ENCODE measurements at regions not wholly inside any gene's neighbourhood (a gene's known extent, or its start where the extent isn't known, plus 50 kb on each side); places are given as distances from the start of the nearest gene placed in this dataset.

GRCh38 chr2:203645831-203646230, 60.6 kb upstream of the CD28 start:
- ChIA-PET CTCF (no interaction called here), POLR2A (no interaction called here)
- H3K27ac ChIP-seq (ENCODE audit: insufficient read depth in 1 of 2, low read depth in 1 of 2, low read length in 2 of 2, poor library complexity in 1 of 2, severe bottlenecking in 2 of 2), result no peak overlapping the region
- H3K4me3 ChIP-seq (ENCODE audit: control insufficient read depth in 1 of 7, extremely low read depth in 1 of 7, insufficient read depth in 4 of 7, low read depth in 2 of 7, low read length in 6 of 7), result no peak overlapping the region
- peaks cover 8 to 22% (median 15%) of the 10 kb centered on the region in 4 experiments for H3K4me1 ChIP-seq (ENCODE audit: control extremely low read depth in 1 of 4, control insufficient read depth in 4 of 4, insufficient read depth in 4 of 4, low read length in 3 of 4)
- DNase-seq, result peak in 2 of 3 donors; percentile 52 to 63
- peaks cover 0 to 6% (median 0%) of the 10 kb centered on the region in 5 experiments for H3K9me3 ChIP-seq (ENCODE audit: control extremely low read depth in 1 of 5, control insufficient read depth in 4 of 5, insufficient read depth in 2 of 5, low read depth in 1 of 5, low read length in 4 of 5)
- H3K36me3 ChIP-seq (ENCODE audit: control insufficient read depth in 4 of 4, insufficient read depth in 4 of 4, low read length in 3 of 4), result no peaks in the 10 kb centered on the region
- H3K27me3 ChIP-seq (replicated peaks in 2 of 5; ENCODE audit: control insufficient read depth in 4 of 5, insufficient read depth in 5 of 5, low read length in 4 of 5), result no peaks in the 10 kb centered on the region
- WGBS (ENCODE audit: insufficient coverage), result 33% methylated on average over 1 of the region's 1 CpG

DNA sequence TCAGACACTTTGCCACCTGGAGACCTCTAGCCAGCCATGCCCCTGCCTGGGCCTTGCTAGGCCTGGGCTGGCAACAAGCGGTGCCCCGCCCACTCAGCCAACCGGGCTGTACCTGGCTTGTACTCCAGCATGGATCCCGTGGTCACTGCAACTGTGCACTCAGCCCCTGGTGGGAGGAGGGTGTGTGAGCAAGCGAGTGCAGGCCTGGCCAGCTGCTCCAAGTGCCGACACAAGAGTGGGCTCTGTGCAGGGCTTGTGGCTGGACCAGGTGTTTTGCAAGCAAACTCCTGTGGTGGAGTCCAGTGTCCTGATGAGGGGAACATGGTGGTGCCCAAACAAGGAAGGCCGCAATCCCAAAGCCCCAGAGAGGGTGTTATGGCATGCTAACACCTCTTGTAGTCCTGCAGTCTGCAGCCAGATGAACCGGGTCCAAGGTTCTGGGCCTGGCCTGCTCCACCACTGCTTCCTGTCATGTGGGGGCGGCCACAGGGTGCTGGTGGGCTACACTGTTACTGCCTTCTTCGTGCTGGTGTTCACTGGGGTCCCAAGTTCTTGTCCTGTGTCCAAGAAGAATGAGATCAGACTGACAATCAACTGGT, 60.1 kb upstream of the CD28 start:
- Histone ChIP-seq H3K36me3 (ENCODE audit: control insufficient read depth in 4 of 4, insufficient read depth in 4 of 4, low read length in 3 of 4) (no peaks in the 10 kb centered on the region), H3K27ac (ENCODE audit: insufficient read depth in 1 of 2, low read depth in 1 of 2, low read length in 2 of 2, poor library complexity in 1 of 2, severe bottlenecking in 2 of 2) (no peak overlapping the region), H3K9me3 (ENCODE audit: control extremely low read depth in 1 of 5, control insufficient read depth in 4 of 5, insufficient read depth in 2 of 5, low read depth in 1 of 5, low read length in 4 of 5) (peaks cover 0 to 6% (median 0%) of the 10 kb centered on the region in 5 experiments), H3K4me3 (ENCODE audit: control insufficient read depth in 1 of 7, extremely low read depth in 1 of 7, insufficient read depth in 4 of 7, low read depth in 2 of 7, low read length in 6 of 7) (no peak overlapping the region), H3K4me1 (ENCODE audit: control extremely low read depth in 1 of 4, control insufficient read depth in 4 of 4, insufficient read depth in 4 of 4, low read length in 3 of 4) (peaks cover 8 to 27% (median 19%) of the 10 kb centered on the region in 4 experiments), H3K27me3 (replicated peaks in 2 of 5; ENCODE audit: control insufficient read depth in 4 of 5, insufficient read depth in 5 of 5, low read length in 4 of 5) (no peaks in the 10 kb centered on the region)
- WGBS (ENCODE audit: insufficient coverage), result 98% methylated on average over 10 of the region's 10 CpGs
- POLR2A ChIA-PET, result no interaction called here
- no peak for DNase-seq
- CTCF ChIA-PET, result no interaction called here

DNA sequence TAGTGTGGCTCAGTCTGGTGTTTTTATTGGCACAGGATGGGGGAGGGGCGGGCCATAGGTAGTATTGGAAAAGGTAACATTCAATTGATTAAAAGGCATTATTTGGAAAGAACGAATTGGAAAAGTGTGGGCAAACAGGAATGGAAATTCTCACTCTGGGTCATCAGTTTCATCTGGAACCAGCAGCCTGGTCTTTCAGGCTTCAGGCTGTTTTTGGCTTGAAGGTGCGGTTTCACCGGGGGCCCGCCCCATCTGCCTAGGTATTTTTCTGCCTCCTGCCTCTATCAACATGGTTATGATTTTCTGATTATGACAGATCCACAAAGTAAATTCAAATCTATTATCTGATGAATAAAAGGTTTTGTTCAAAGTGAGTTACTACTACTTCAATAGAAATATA, 59.5 kb upstream of the CD28 start:
- H3K27ac ChIP-seq (ENCODE audit: insufficient read depth in 1 of 2, low read depth in 1 of 2, low read length in 2 of 2, poor library complexity in 1 of 2, severe bottlenecking in 2 of 2), result no peak overlapping the region
- ChIA-PET POLR2A (no interaction called here), CTCF (no interaction called here)
- 87% methylated on average over 2 of the region's 5 CpGs for WGBS (ENCODE audit: insufficient coverage)
- no peaks in the 10 kb centered on the region for H3K27me3 ChIP-seq (replicated peaks in 2 of 5; ENCODE audit: control insufficient read depth in 4 of 5, insufficient read depth in 5 of 5, low read length in 4 of 5)
- DNase-seq, result no peak
- H3K9me3 ChIP-seq (ENCODE audit: control extremely low read depth in 1 of 5, control insufficient read depth in 4 of 5, insufficient read depth in 2 of 5, low read depth in 1 of 5, low read length in 4 of 5), result peaks cover 0 to 6% (median 0%) of the 10 kb centered on the region in 5 experiments
- H3K4me1 ChIP-seq (ENCODE audit: control extremely low read depth in 1 of 4, control insufficient read depth in 4 of 4, insufficient read depth in 4 of 4, low read length in 3 of 4), result peaks cover 8 to 29% (median 19%) of the 10 kb centered on the region in 4 experiments
- no peaks in the 10 kb centered on the region for H3K36me3 ChIP-seq (ENCODE audit: control insufficient read depth in 4 of 4, insufficient read depth in 4 of 4, low read length in 3 of 4)
- H3K4me3 ChIP-seq (ENCODE audit: control insufficient read depth in 1 of 7, extremely low read depth in 1 of 7, insufficient read depth in 4 of 7, low read depth in 2 of 7, low read length in 6 of 7), result no peak overlapping the region

GRCh38 chr2:203647579-203647978, 58.9 kb upstream of the CD28 start:
- no peak for DNase-seq
- POLR2A ChIA-PET, result no interaction called here
- CTCF ChIA-PET, result no interaction called here
- H3K27ac ChIP-seq (ENCODE audit: insufficient read depth in 1 of 2, low read depth in 1 of 2, low read length in 2 of 2, poor library complexity in 1 of 2, severe bottlenecking in 2 of 2), result no peak overlapping the region
- peaks cover 0 to 6% (median 0%) of the 10 kb centered on the region in 5 experiments for H3K9me3 ChIP-seq (ENCODE audit: control extremely low read depth in 1 of 5, control insufficient read depth in 4 of 5, insufficient read depth in 2 of 5, low read depth in 1 of 5, low read length in 4 of 5)
- no peaks in the 10 kb centered on the region for H3K27me3 ChIP-seq (replicated peaks in 2 of 5; ENCODE audit: control insufficient read depth in 4 of 5, insufficient read depth in 5 of 5, low read length in 4 of 5)
- no peak overlapping the region for H3K4me3 ChIP-seq (ENCODE audit: control insufficient read depth in 1 of 7, extremely low read depth in 1 of 7, insufficient read depth in 4 of 7, low read depth in 2 of 7, low read length in 6 of 7)
- no CpG with 5 or more reads among the region's 1 CpG for WGBS (ENCODE audit: insufficient coverage)
- no peaks in the 10 kb centered on the region for H3K36me3 ChIP-seq (ENCODE audit: control insufficient read depth in 4 of 4, insufficient read depth in 4 of 4, low read length in 3 of 4)
- peaks cover 8 to 29% (median 19%) of the 10 kb centered on the region in 4 experiments for H3K4me1 ChIP-seq (ENCODE audit: control extremely low read depth in 1 of 4, control insufficient read depth in 4 of 4, insufficient read depth in 4 of 4, low read length in 3 of 4)

GRCh38 chr2:203648273-203648672, 58.2 kb upstream of the CD28 start:
- Histone ChIP-seq H3K9me3 (ENCODE audit: control extremely low read depth in 1 of 5, control insufficient read depth in 4 of 5, insufficient read depth in 2 of 5, low read depth in 1 of 5, low read length in 4 of 5) (peaks cover 0 to 6% (median 0%) of the 10 kb centered on the region in 5 experiments), H3K27me3 (replicated peaks in 2 of 5; ENCODE audit: control insufficient read depth in 4 of 5, insufficient read depth in 5 of 5, low read length in 4 of 5) (no peaks in the 10 kb centered on the region), H3K27ac (ENCODE audit: insufficient read depth in 1 of 2, low read depth in 1 of 2, low read length in 2 of 2, poor library complexity in 1 of 2, severe bottlenecking in 2 of 2) (no peak overlapping the region), H3K36me3 (ENCODE audit: control insufficient read depth in 4 of 4, insufficient read depth in 4 of 4, low read length in 3 of 4) (no peaks in the 10 kb centered on the region), H3K4me1 (ENCODE audit: control extremely low read depth in 1 of 4, control insufficient read depth in 4 of 4, insufficient read depth in 4 of 4, low read length in 3 of 4) (peaks cover 8 to 29% (median 19%) of the 10 kb centered on the region in 4 experiments), H3K4me3 (ENCODE audit: control insufficient read depth in 1 of 7, extremely low read depth in 1 of 7, insufficient read depth in 4 of 7, low read depth in 2 of 7, low read length in 6 of 7) (no peak overlapping the region)
- DNase-seq, result no peak
- ChIA-PET CTCF (no interaction called here), POLR2A (no interaction called here)
- no CpG with 5 or more reads among the region's 2 CpGs for WGBS (ENCODE audit: insufficient coverage)

GRCh38 chr2:203649176-203649814, 57.1 kb upstream of the CD28 start:
- ChIA-PET CTCF (no interaction called here), POLR2A (interaction anchor here (0.6 kb wide), 2 partner anchors 35 to 44 kb away, joined by 3 read pairs; no protein-coding TSS in a partner anchor)
- Histone ChIP-seq H3K9me3 (ENCODE audit: control extremely low read depth in 1 of 5, control insufficient read depth in 4 of 5, insufficient read depth in 2 of 5, low read depth in 1 of 5, low read length in 4 of 5) (peaks cover 0 to 6% (median 0%) of the 10 kb centered on the region in 5 experiments), H3K4me3 (ENCODE audit: control insufficient read depth in 1 of 7, extremely low read depth in 1 of 7, insufficient read depth in 4 of 7, low read depth in 2 of 7, low read length in 6 of 7) (peak overlapping the region in 1 of 7 experiments; percentile 19), H3K4me1 (ENCODE audit: control extremely low read depth in 1 of 4, control insufficient read depth in 4 of 4, insufficient read depth in 4 of 4, low read length in 3 of 4) (peaks cover 8 to 29% (median 19%) of the 10 kb centered on the region in 4 experiments), H3K27ac (ENCODE audit: insufficient read depth in 1 of 2, low read depth in 1 of 2, low read length in 2 of 2, poor library complexity in 1 of 2, severe bottlenecking in 2 of 2) (no peak overlapping the region), H3K36me3 (ENCODE audit: control insufficient read depth in 4 of 4, insufficient read depth in 4 of 4, low read length in 3 of 4) (no peaks in the 10 kb centered on the region), H3K27me3 (replicated peaks in 2 of 5; ENCODE audit: control insufficient read depth in 4 of 5, insufficient read depth in 5 of 5, low read length in 4 of 5) (no peaks in the 10 kb centered on the region)
- DNase-seq, result no peak
- WGBS (ENCODE audit: insufficient coverage), result 100% methylated on average over 2 of the region's 4 CpGs

All from common myeloid progenitor, CD34-positive (primary cell).